Adrenal gland (tissue), 9 donors: ENCODE measurements at regions not wholly inside any gene's neighbourhood (a gene's known extent, or its start where the extent isn't known, plus 50 kb on each side); places are given as distances from the start of the nearest gene placed in this dataset.

Experiments used
- DNase-seq, 7 donors: peaks; one replicate each; pipeline ENCODE4 v3.0.0-alpha.2; 2019 to 2020
- H3K27ac ChIP-seq, 5 donors: fragments of 200-600 bp; sonication (generic) in 4 of 5; 1 replicate in 3 of 5; 2 replicates in 2 of 5; pipeline versions ENCODE4 v1.5.1 to v1.8.0; 2016 to 2020; ENCODE audit warnings: mild to moderate bottlenecking in 1 of 5
- H3K27me3 ChIP-seq: fragments of 200-600 bp; 2 replicates; pipeline ENCODE4 v1.8.0; 2021
- H3K36me3 ChIP-seq, 2 donors: fragments of 200-600 bp; replicated peaks in 1 of 2; 1 replicate in 1 of 2; 2 replicates in 1 of 2; pipeline versions ENCODE4 v1.5.1 to v1.8.0; 2018 to 2022
- H3K4me1 ChIP-seq, 2 donors: fragments of 200-600 bp; replicated peaks in 1 of 2; 1 replicate in 1 of 2; 2 replicates in 1 of 2; pipeline versions ENCODE4 v1.5.1 to v1.8.0; 2018 to 2021
- H3K4me3 ChIP-seq, 4 donors: fragments of 200-600 bp; sonication (generic) in 3 of 4; one replicate each; pipeline ENCODE4 v1.5.1; 2016 to 2018
- H3K9me3 ChIP-seq, 3 donors: fragments of 200-600 bp; sonication (generic) in 1 of 3; replicated peaks in 1 of 3; 1 replicate in 2 of 3; 2 replicates in 1 of 3; pipeline versions ENCODE4 v1.5.1 to v1.8.0; 2016 to 2021
- POLR2A ChIP-seq, 2 donors: fragments of 450-650 bp; IDR thresholded peaks; one replicate each; pipeline ENCODE4 v1.6.1; 2017; ENCODE audit warnings: antibody characterized with exemption in 2 of 2, mild to moderate bottlenecking in 2 of 2, moderate library complexity in 1 of 2
- WGBS, 4 donors: extraction: QIAGEN DNeasy Blood & Tissue Kit in 2 of 4; methylation state at CpG; one replicate each; pipeline versions ENCODE4 v1.1.5 to v1.1.7; 2013 to 2017; 5-methylcytosine and 5-hydroxymethylcytosine counted together
- intact Hi-C, 2 donors: fragments of 100-400 bp; cut with DNase I; formaldehyde crosslinking; loops; one replicate each; pipeline versions ENCODE4 v1.14.1 to v1.15.0; 2022 to 2023
- TF ChIP-seq, protein P1 (sequence below), 6 experiments: fragments of 450-650 bp in 4 of 6; fragments of 200-600 bp in 2 of 6; sonication (generic) in 1 of 6; IDR thresholded peaks; 1 replicate in 5 of 6; 2 replicates in 1 of 6; pipeline versions ENCODE4 v1.5.1 to v1.8.0; 2016 to 2021; ENCODE audit warnings: antibody characterized with exemption in 6 of 6, mild to moderate bottlenecking in 2 of 6, moderate library complexity in 1 of 6
- donor health status: healthy with polysubstance abuse.
- donor health status: Bipolar disorder and iron deficiency.
- donor health status: DM: yes; HTN: yes; CAD: no.
- donor health status: DM: no; HTN: no; CAD: no.
- donor health status: DM: no; HTN: no; CAD: no.

DNA sequence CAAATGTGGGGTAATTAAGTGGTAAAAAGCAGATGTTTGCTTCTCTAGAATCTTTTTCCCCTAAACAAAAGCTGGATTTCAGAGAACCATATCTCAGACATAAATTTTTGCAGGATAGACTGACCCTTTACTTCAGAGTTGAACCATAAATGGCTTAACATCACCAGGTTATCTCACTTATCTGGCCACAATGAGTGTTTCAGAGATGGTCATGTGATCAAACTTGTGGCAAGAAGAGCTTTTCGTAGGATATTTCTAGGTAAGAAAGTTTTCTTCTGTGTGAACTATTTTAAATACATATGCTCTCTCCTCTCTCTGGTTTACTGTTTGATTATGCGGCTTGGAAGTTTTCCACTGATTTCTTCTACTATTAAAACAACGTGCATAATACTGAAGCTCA, 270.2 kb upstream of the TFAP2D start:
- no peak for TF ChIP-seq POLR2A (IDR thresholded peaks at IDR 0.05)
- TF ChIP-seq, protein P1, sequence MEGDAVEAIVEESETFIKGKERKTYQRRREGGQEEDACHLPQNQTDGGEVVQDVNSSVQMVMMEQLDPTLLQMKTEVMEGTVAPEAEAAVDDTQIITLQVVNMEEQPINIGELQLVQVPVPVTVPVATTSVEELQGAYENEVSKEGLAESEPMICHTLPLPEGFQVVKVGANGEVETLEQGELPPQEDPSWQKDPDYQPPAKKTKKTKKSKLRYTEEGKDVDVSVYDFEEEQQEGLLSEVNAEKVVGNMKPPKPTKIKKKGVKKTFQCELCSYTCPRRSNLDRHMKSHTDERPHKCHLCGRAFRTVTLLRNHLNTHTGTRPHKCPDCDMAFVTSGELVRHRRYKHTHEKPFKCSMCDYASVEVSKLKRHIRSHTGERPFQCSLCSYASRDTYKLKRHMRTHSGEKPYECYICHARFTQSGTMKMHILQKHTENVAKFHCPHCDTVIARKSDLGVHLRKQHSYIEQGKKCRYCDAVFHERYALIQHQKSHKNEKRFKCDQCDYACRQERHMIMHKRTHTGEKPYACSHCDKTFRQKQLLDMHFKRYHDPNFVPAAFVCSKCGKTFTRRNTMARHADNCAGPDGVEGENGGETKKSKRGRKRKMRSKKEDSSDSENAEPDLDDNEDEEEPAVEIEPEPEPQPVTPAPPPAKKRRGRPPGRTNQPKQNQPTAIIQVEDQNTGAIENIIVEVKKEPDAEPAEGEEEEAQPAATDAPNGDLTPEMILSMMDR (IDR thresholded peaks at IDR 0.05) = no peak
- DNase-seq = no peak
- no peaks in the 10 kb centered on the region for H3K4me1 ChIP-seq
- no peaks in the 10 kb centered on the region for H3K9me3 ChIP-seq
- H3K27ac ChIP-seq = no peak overlapping the region
- H3K4me3 ChIP-seq = no peak overlapping the region
- no peaks in the 10 kb centered on the region for H3K27me3 ChIP-seq
- 77 to 92% (median 85%) methylated on average over 3 of the region's 3 CpGs for WGBS, 4 donors
- intact Hi-C loops = no loop called here
- H3K36me3 ChIP-seq = no peaks in the 10 kb centered on the region

DNA sequence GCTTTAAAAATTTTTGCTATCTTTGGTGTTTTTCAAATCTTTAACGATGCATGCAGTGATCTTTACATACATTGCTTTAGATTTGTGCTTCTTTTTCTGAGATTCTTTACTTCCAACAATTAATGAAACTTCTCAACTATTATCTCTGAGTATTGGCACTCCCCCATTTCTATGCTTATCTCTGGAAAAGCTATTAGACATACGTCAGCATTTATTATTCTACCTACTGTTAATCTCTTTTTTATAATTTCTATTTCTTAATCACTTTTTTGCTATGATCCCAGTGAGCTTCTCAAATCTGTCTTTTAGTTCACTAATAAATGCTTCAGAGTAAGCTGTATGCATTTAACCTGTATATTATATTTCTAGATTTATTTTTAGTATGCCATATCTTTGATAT, 264.2 kb upstream of the TFAP2D start:
- H3K4me1 ChIP-seq = no peaks in the 10 kb centered on the region
- no peak for TF ChIP-seq POLR2A (IDR thresholded peaks at IDR 0.05)
- TF ChIP-seq, protein P1 (IDR thresholded peaks at IDR 0.05) = no peak
- H3K9me3 ChIP-seq = no peaks in the 10 kb centered on the region
- no peak overlapping the region for H3K4me3 ChIP-seq
- intact Hi-C loops = no loop called here
- H3K36me3 ChIP-seq = no peaks in the 10 kb centered on the region
- WGBS, 4 donors = 63 to 77% (median 73%) methylated on average over 2 of the region's 2 CpGs
- H3K27me3 ChIP-seq = no peaks in the 10 kb centered on the region
- no peak for DNase-seq
- H3K27ac ChIP-seq = no peak overlapping the region

DNA sequence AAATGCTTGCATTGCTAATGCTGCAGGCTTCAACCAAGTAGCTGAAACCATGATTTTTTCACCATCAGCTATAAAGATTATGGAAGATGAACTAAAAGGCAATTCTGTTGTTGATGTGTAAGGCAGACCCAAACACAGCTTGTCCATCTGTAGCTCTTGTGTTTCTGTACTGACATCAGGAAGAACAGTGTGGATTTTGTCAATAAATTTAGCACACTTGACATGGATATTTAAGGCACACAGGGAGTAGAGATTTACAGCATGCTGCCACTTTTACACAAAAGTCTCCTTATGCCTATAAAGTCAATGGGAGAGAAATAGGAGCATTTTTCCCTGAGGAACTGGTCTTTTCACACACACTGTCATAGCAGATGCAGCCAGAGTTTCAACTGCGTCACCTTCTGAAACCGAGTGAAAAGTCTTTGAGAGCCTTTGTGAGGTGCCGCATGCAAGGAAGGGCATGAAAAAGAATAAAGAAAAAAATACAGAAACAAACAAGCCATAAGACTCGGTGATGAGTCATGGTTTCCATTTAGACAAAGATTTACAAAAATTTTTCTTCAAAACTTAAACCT, 261.4 kb upstream of the TFAP2D start:
- Histone ChIP-seq H3K9me3 (no peaks in the 10 kb centered on the region), H3K4me3 (no peak overlapping the region), H3K27ac (no peak overlapping the region), H3K27me3 (no peaks in the 10 kb centered on the region), H3K4me1 (no peaks in the 10 kb centered on the region), H3K36me3 (no peaks in the 10 kb centered on the region)
- DNase-seq = no peak
- TF ChIP-seq POLR2A (IDR thresholded peaks at IDR 0.05) = no peak
- TF ChIP-seq, protein P1 (IDR thresholded peaks at IDR 0.05) = no peak
- 76 to 85% (median 82%) methylated on average over 4 of the region's 4 CpGs for WGBS, 4 donors
- intact Hi-C loops = no loop called here

DNA sequence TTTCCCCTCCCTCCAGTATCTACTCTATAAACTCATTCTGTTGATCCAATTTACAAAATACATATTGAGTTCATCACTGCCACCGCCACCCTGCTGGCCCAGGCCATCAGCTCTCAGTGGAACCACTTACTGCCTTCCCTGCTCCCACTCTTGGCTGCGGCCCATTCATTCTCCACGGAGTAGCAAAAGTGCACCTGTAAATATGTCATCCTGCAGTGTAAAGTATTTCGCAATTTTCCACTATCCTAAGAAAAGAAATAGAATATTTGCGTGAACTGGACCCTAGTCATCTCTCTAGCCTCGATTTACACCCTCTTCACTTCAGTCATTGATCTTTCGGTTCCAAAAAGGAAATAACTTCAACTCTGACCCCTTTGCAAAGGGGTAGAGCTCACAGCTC, 258.3 kb upstream of the TFAP2D start:
- no peak overlapping the region for H3K4me3 ChIP-seq
- 80 to 85% (median 83%) methylated on average over 7 of the region's 7 CpGs for WGBS, 4 donors
- intact Hi-C loops = no loop called here

More for the DNA sequence above, 258.3 kb upstream of the TFAP2D start:
- Histone ChIP-seq H3K27me3 (no peaks in the 10 kb centered on the region), H3K9me3 (no peaks in the 10 kb centered on the region), H3K36me3 (no peaks in the 10 kb centered on the region), H3K27ac (no peak overlapping the region), H3K4me1 (no peaks in the 10 kb centered on the region)
- TF ChIP-seq POLR2A (IDR thresholded peaks at IDR 0.05) = no peak
- TF ChIP-seq, protein P1 (IDR thresholded peaks at IDR 0.05) = no peak
- DNase-seq = no peak
